Heart left ventricle (tissue), 16 donors: ENCODE measurements at regions not wholly inside any gene's neighbourhood (a gene's known extent, or its start where the extent isn't known, plus 50 kb on each side); places are given as distances from the start of the nearest gene placed in this dataset.

Experiments used
- ATAC-seq, 4 donors: fragments of 200-7000 bp; cut with Tn5 transposase; one replicate each; pipeline ENCODE4 v1.9.1; 2020 to 2022; ENCODE audit warnings: moderate library complexity in 4 of 4, mild to moderate bottlenecking in 3 of 4, moderate number of reproducible peaks in 1 of 4
- DNase-seq, 5 donors: peaks; one replicate each; pipeline ENCODE4 v3.0.0-alpha.2; 2020
- H3K27ac ChIP-seq, 12 donors: fragments of 200-600 bp; sonication (generic) in 4 of 12; one replicate each; pipeline versions ENCODE4 v1.5.0 to v1.8.0; 2016 to 2022; ENCODE audit warnings: mild to moderate bottlenecking in 2 of 12
- H3K27me3 ChIP-seq, 9 donors: fragments of 200-600 bp; sonication (generic) in 2 of 9; one replicate each; pipeline versions ENCODE4 v1.5.1 to v1.8.0; 2016 to 2022; ENCODE audit warnings: mild to moderate bottlenecking in 3 of 9
- H3K36me3 ChIP-seq, 9 donors: fragments of 200-600 bp; sonication (generic) in 2 of 9; one replicate each; pipeline versions ENCODE4 v1.5.0 to v1.8.0; 2018 to 2022; ENCODE audit warnings: mild to moderate bottlenecking in 2 of 9
- H3K4me1 ChIP-seq, 12 donors: fragments of 200-600 bp; sonication (generic) in 4 of 12; one replicate each; pipeline versions ENCODE4 v1.5.0 to v1.8.0; 2016 to 2022; ENCODE audit warnings: mild to moderate bottlenecking in 3 of 12
- H3K4me3 ChIP-seq, 12 donors: fragments of 200-600 bp; sonication (generic) in 4 of 12; one replicate each; pipeline versions ENCODE4 v1.5.0 to v1.8.0; 2017 to 2022; ENCODE audit warnings: mild to moderate bottlenecking in 9 of 12, moderate library complexity in 4 of 12
- H3K9me3 ChIP-seq, 12 donors: fragments of 200-600 bp; sonication (generic) in 4 of 12; one replicate each; pipeline versions ENCODE4 v1.5.0 to v1.8.0; 2016 to 2022; ENCODE audit warnings: mild to moderate bottlenecking in 1 of 12
- POLR2A ChIP-seq, 2 donors: fragments of 450-650 bp; IDR thresholded peaks; one replicate each; pipeline ENCODE4 v1.6.1; 2017; ENCODE audit warnings: antibody characterized with exemption in 2 of 2, mild to moderate bottlenecking in 2 of 2, moderate library complexity in 2 of 2
- WGBS, 4 donors: extraction: QIAGEN DNeasy Blood & Tissue Kit in 2 of 4; methylation state at CpG; one replicate each; pipeline versions ENCODE4 v1.1.5 to v1.1.7; 2013 to 2018; 5-methylcytosine and 5-hydroxymethylcytosine counted together
- intact Hi-C, 10 donors: fragments of 100-400 bp; cut with DNase I; formaldehyde crosslinking; loops; one replicate each; pipeline versions ENCODE4 v1.11.1 to v1.14.2; 2022
- TF ChIP-seq, protein P1 (sequence below), 12 donors: fragments of 200-600 bp; sonication (generic) in 4 of 12; IDR thresholded peaks; one replicate each; pipeline versions ENCODE4 v1.5.0 to v1.8.0; 2018 to 2022; ENCODE audit warnings: antibody characterized with exemption in 12 of 12, mild to moderate bottlenecking in 5 of 12
- donor health status: ischemic (EF 13 %, LVEDD 7.1; RV severe dilation, severe dysfunction).
- donor health status: healthy with polysubstance abuse.
- donor health status: DM: no; HTN: yes; CAD: no.
- donor health status: DM: no; HTN: no; CAD: no.
- donor health status: ischemic (EF 25% LVEDD 6.9; RV normal size, moderate dysfunction).
- donor health status: ischemic (EF 25% LVEDD 5.7; RV mildly dilated, moderate dysfunction).
- donor health status: healthy.
- donor health status: DM: yes; HTN: yes; CAD: no.
- donor health status: ischemic (EF 35%, LVEDD 5.7; RV mildly dilated, moderate dysfunction).
- donor health status: nonischemic (EF 11% LVEDD 7.7; RV severe dilation, severe dysfunction).
- donor health status: DM: yes; HTN: yes; CAD: no.
- donor health status: PGD.
- donor health status: ischemic (EF 29% LVEDD 5.4; RV normal size, mild dysfunction).
- donor health status: nonischemic (EF 23%, LVEDD 6.1; RV moderate dilation, normal function).

DNA sequence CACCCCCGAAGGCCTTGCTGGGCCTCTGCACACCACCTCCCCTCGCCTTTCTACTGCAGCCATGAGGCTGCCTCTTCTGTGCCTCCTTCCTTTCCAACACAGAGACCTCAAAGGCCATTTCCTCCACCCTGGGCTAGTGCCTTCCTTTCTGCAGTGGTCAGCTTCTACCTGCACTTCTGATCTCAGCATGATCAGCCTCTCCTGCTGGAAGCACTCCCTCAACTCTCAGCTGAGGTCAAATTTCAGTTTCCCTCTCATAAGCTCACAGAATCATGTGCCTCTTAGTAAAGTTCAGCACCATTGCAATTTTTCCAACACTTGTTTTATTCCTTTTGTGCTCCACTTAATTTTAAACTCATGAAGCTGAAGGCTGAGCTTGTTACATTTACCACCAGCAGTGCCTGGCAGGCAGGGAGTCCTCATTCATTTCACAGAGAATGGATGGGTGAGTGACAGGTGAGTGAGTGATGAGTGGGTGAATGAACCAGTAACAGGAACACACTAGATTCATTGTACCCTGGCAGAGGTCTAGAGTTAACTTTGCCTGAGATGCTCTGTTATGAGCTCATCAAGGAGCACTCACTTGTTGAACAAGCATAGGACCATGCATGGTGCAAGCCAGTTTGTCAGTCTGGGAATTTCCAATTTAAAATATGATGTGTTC lies 124.0 kb upstream of the PRSS58 start:
- Histone ChIP-seq H3K27ac (no peak overlapping the region), H3K9me3 (no peaks in the 10 kb centered on the region), H3K27me3 (peaks cover 0 to 5% (median 0%) of the 10 kb centered on the region in 9 donors), H3K4me1 (peaks cover 0 to 15% (median 2%) of the 10 kb centered on the region in 12 donors), H3K36me3 (no peaks in the 10 kb centered on the region), H3K4me3 (no peak overlapping the region)
- 80 to 94% (median 86%) methylated on average over 2 of the region's 2 CpGs for WGBS, 4 donors
- no peak for DNase-seq
- TF ChIP-seq POLR2A (IDR thresholded peaks at IDR 0.05), result no peak
- TF ChIP-seq, protein P1, sequence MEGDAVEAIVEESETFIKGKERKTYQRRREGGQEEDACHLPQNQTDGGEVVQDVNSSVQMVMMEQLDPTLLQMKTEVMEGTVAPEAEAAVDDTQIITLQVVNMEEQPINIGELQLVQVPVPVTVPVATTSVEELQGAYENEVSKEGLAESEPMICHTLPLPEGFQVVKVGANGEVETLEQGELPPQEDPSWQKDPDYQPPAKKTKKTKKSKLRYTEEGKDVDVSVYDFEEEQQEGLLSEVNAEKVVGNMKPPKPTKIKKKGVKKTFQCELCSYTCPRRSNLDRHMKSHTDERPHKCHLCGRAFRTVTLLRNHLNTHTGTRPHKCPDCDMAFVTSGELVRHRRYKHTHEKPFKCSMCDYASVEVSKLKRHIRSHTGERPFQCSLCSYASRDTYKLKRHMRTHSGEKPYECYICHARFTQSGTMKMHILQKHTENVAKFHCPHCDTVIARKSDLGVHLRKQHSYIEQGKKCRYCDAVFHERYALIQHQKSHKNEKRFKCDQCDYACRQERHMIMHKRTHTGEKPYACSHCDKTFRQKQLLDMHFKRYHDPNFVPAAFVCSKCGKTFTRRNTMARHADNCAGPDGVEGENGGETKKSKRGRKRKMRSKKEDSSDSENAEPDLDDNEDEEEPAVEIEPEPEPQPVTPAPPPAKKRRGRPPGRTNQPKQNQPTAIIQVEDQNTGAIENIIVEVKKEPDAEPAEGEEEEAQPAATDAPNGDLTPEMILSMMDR (IDR thresholded peaks at IDR 0.05), result no peak
- intact Hi-C loops, result no loop called here
- no peak for ATAC-seq

DNA sequence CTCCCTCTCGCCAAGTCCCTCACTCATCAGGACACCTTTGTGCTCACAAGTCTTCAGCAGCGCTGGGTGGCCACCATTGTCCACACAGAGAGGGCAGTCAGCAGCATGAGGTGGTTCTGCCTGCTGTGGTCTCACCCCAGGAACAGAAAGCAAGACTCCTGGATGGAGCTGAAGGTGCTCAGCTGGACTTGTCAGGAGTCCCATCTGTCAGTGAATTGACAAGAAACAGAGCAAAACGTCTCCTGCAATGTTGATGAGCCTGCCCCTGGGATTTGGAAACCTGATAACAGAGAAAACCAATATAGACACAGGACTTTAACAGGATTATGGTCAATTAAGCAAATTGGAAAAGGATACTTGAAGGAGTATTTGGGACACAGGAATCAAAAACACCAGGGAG lies 122.2 kb upstream of the PRSS58 start:
- H3K4me3 ChIP-seq, result no peak overlapping the region
- TF ChIP-seq POLR2A (IDR thresholded peaks at IDR 0.05), result no peak
- TF ChIP-seq, protein P1 (IDR thresholded peaks at IDR 0.05), result no peak
- 36 to 45% (median 37%) methylated on average over 3 of the region's 3 CpGs for WGBS, 4 donors
- H3K27me3 ChIP-seq, result peaks cover 0 to 5% (median 0%) of the 10 kb centered on the region in 9 donors
- H3K4me1 ChIP-seq, result peaks cover 0 to 12% (median 0%) of the 10 kb centered on the region in 12 donors
- H3K36me3 ChIP-seq, result no peaks in the 10 kb centered on the region
- intact Hi-C loops, result no loop called here
- H3K27ac ChIP-seq, result no peak overlapping the region
- ATAC-seq (no peak), DNase-seq (no peak)
- H3K9me3 ChIP-seq, result no peaks in the 10 kb centered on the region

DNA sequence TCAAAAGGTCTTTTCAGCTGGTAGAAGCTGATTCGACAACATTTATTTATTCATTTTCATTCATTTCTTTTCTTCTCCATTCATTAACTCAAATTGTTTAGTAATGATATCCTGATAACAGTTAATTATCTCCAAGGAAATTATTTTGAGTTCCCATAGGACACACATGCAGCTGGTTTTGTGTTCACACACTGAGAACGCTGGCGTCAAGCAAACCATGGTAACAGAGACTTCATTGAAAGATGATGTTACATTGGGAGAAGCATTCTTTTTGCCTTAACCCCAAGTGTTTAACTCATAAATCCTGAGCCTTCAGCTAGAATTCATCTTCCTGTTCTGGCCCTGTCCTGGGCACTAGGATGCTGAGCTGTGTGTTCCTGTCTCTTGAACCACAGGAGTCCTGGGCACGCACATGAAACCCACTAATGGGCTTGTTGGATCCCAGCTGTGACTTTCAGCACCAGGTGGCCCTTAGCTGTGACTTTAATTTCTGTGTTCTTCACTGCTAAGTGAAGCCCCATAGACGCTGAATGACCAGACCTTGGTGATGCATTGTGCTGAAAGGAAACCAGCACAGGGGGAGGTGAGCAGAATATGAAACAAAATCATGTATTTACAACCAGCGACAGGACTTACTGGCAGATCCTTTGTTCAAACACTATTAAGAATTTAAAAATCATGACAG lies 121.5 kb upstream of the PRSS58 start:
- WGBS, 4 donors, result 60 to 72% (median 67%) methylated on average over 6 of the region's 6 CpGs
- intact Hi-C loops, result no loop called here
- H3K4me3 ChIP-seq, result no peak overlapping the region

DNA sequence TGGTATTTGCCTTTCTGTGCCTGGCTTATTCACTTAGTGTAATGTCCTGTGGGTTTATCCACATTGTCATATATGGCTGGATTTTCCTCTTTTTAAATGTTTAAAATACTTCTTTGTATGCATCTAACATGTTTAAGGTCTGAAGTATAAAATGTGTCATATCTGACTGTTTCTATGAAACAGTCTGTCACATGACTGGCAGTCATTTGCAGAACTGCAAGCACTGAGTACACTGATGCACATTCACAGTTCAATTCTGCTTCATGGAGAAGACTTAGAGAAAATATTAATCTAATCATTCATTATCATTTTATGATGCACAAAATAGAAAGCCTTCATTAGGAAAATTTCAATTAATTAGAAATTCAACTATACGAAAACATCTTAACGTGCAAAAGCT lies 119.7 kb upstream of the PRSS58 start:
- H3K9me3 ChIP-seq, result no peaks in the 10 kb centered on the region
- no peak overlapping the region for H3K27ac ChIP-seq
- no peak overlapping the region for H3K4me3 ChIP-seq
- intact Hi-C loops, result no loop called here
- 94 to 97% (median 95%) methylated on average over 2 of the region's 2 CpGs for WGBS, 4 donors
- TF ChIP-seq, protein P1 (IDR thresholded peaks at IDR 0.05), result no peak
- TF ChIP-seq POLR2A (IDR thresholded peaks at IDR 0.05), result no peak
- H3K27me3 ChIP-seq, result peaks cover 0 to 5% (median 0%) of the 10 kb centered on the region in 9 donors
- DNase-seq, result no peak
- peaks cover 0 to 6% (median 0%) of the 10 kb centered on the region in 12 donors for H3K4me1 ChIP-seq
- no peak for ATAC-seq
- no peaks in the 10 kb centered on the region for H3K36me3 ChIP-seq

More for the DNA sequence above, 121.5 kb upstream of the PRSS58 start:
- DNase-seq, result no peak
- Histone ChIP-seq H3K36me3 (no peaks in the 10 kb centered on the region), H3K27me3 (peaks cover 0 to 5% (median 0%) of the 10 kb centered on the region in 9 donors), H3K9me3 (no peaks in the 10 kb centered on the region), H3K4me1 (peaks cover 0 to 6% (median 0%) of the 10 kb centered on the region in 12 donors), H3K27ac (no peak overlapping the region)
- no peak for ATAC-seq
- TF ChIP-seq, protein P1 (IDR thresholded peaks at IDR 0.05), result no peak
- no peak for TF ChIP-seq POLR2A (IDR thresholded peaks at IDR 0.05)
